Osteoblast (primary cell): ENCODE measurements at regions not wholly inside any gene's neighbourhood (a gene's known extent, or its start where the extent isn't known, plus 50 kb on each side); places are given as distances from the start of the nearest gene placed in this dataset.

ENCODE experiments used
- DNase-seq: peaks from one replicate; pipeline ENCODE4 v3.0.0; 2011; ENCODE audit warnings: low spot score, mixed read lengths; ENCODE audit not compliant: insufficient read length; ENCODE audit errors: missing footprints
- H2AFZ ChIP-seq: 2 replicates; pipeline ENCODE4 v1.6.0; 2011; ENCODE audit warnings: mild to moderate bottlenecking, low read length
- H3K27ac ChIP-seq: 2 replicates; pipeline ENCODE4 v1.5.1; 2011; ENCODE audit warnings: mild to moderate bottlenecking, low read depth, low read length, moderate library complexity
- H3K27me3 ChIP-seq: 2 replicates; pipeline ENCODE4 v1.6.0; 2012; ENCODE audit warnings: mild to moderate bottlenecking, control low read depth, inconsistent platforms, low read length, moderate library complexity; ENCODE audit not compliant: insufficient read depth
- H3K36me3 ChIP-seq: 2 replicates; pipeline ENCODE4 v1.5.1; 2011; ENCODE audit warnings: mild to moderate bottlenecking, low read length, control low read depth, moderate library complexity; ENCODE audit not compliant: insufficient read depth
- H3K4me1 ChIP-seq: 2 replicates; pipeline ENCODE4 v1.5.1; 2011; ENCODE audit warnings: mild to moderate bottlenecking, low read length, control low read depth, moderate library complexity; ENCODE audit not compliant: insufficient read depth
- H3K4me2 ChIP-seq: 2 replicates; pipeline ENCODE4 v1.6.0; 2011; ENCODE audit warnings: mild to moderate bottlenecking, low read length; ENCODE audit not compliant: insufficient read depth
- H3K4me3 ChIP-seq: fragments of 200-600 bp; sonication (generic); 3 replicates; pipeline ENCODE4 v1.5.1; 2012; ENCODE audit warnings: mild to moderate bottlenecking, low read length, inconsistent platforms; ENCODE audit not compliant: insufficient read depth
- H3K79me2 ChIP-seq: 2 replicates; pipeline ENCODE4 v1.6.0; 2012; ENCODE audit warnings: mild to moderate bottlenecking, low read length, control low read depth, inconsistent platforms; ENCODE audit not compliant: insufficient read depth
- H3K9me3 ChIP-seq: 2 replicates; pipeline ENCODE4 v1.5.1; 2011; ENCODE audit warnings: low read depth, low read length, control low read depth
- H4K20me1 ChIP-seq: 2 replicates; pipeline ENCODE4 v1.6.0; 2012; ENCODE audit warnings: mild to moderate bottlenecking, low read length, control low read depth; ENCODE audit not compliant: insufficient read depth
- TF ChIP-seq, protein P1 (sequence below): IDR thresholded peaks from 2 replicates; pipeline ENCODE4 v1.5.1; 2011; ENCODE audit warnings: mild to moderate bottlenecking, low read depth, low read length, moderate library complexity; ENCODE audit errors: extremely low read depth

DNA sequence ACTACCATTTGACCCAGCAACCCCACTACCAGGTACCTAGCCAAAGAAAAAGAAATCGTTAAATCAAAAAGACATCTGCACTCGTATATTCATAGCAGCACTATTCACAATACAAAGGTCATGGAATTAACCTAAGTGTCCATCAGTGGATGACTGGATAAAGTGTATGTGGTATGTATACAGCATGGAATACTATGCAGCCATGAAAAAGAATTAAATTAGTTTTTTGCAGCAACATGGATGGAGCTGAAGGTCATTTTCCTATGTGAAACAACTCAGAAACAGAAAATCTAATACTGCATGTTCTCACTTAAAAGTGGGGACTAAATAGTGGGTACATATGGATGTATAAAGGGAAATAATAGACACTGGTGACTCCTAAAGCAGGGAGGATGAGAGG lies 175.2 kb downstream of the ZIC4 start:
- TF ChIP-seq, protein P1, sequence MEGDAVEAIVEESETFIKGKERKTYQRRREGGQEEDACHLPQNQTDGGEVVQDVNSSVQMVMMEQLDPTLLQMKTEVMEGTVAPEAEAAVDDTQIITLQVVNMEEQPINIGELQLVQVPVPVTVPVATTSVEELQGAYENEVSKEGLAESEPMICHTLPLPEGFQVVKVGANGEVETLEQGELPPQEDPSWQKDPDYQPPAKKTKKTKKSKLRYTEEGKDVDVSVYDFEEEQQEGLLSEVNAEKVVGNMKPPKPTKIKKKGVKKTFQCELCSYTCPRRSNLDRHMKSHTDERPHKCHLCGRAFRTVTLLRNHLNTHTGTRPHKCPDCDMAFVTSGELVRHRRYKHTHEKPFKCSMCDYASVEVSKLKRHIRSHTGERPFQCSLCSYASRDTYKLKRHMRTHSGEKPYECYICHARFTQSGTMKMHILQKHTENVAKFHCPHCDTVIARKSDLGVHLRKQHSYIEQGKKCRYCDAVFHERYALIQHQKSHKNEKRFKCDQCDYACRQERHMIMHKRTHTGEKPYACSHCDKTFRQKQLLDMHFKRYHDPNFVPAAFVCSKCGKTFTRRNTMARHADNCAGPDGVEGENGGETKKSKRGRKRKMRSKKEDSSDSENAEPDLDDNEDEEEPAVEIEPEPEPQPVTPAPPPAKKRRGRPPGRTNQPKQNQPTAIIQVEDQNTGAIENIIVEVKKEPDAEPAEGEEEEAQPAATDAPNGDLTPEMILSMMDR, result no peak
- H3K79me2 ChIP-seq, result no peaks in the 10 kb centered on the region
- no peaks in the 10 kb centered on the region for H3K36me3 ChIP-seq
- no peak overlapping the region for H3K4me3 ChIP-seq
- H2AFZ ChIP-seq, result no peak overlapping the region
- H4K20me1 ChIP-seq, result no peaks in the 10 kb centered on the region
- no peak overlapping the region for H3K27ac ChIP-seq
- no peaks in the 10 kb centered on the region for H3K4me1 ChIP-seq
- no peaks in the 10 kb centered on the region for H3K27me3 ChIP-seq
- no peak overlapping the region for H3K4me2 ChIP-seq
- H3K9me3 ChIP-seq, result no peaks in the 10 kb centered on the region
- no peak for DNase-seq

DNA sequence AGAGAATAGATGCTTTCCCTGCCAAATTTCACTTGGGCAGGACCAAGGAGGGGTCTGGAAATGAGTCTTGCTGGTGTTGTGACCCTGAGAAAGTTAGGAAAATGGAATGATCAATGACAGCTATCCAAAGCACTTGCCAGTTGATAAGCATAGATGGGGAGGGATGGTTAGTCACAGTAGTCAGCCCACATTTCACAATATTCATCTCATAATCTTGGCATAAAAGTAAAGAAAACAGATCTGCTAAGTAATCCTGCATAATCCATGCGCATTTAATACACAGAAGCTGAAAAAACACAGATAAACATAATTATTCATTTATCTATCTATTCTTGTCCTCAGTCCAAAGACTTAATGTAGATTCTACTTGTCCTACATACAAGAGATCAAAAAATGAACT lies 184.1 kb downstream of the ZIC4 start:
- H3K36me3 ChIP-seq, result no peaks in the 10 kb centered on the region
- no peak overlapping the region for H3K4me3 ChIP-seq
- no peaks in the 10 kb centered on the region for H3K79me2 ChIP-seq
- TF ChIP-seq, protein P1, result no peak
- H3K9me3 ChIP-seq, result no peaks in the 10 kb centered on the region
- H3K27me3 ChIP-seq, result no peaks in the 10 kb centered on the region
- H4K20me1 ChIP-seq, result no peaks in the 10 kb centered on the region
- no peak for DNase-seq
- no peaks in the 10 kb centered on the region for H3K4me1 ChIP-seq
- H3K4me2 ChIP-seq, result no peak overlapping the region
- no peak overlapping the region for H2AFZ ChIP-seq
- H3K27ac ChIP-seq, result no peak overlapping the region

DNA sequence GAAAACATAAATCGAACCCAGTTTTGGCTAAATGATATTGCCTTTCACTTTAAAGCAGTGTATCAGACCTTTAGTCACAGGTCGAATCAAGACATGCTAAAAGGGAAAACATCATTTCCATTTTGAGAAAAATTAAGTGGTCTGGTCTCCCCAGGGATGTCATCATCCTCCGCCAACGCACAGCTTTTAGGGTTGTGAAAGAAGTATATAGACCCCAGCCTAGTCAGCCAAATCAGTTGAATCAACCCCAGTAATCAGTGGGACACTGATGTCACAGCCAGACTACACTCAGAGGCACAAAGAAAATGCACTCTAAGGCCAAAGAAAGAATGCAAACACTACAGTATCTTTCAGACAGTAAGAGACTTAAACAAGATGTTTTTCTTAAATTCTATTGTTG lies 187.4 kb downstream of the ZIC4 start:
- H3K4me3 ChIP-seq, result no peak overlapping the region
- DNase-seq, result no peak
- TF ChIP-seq, protein P1, result no peak

DNA sequence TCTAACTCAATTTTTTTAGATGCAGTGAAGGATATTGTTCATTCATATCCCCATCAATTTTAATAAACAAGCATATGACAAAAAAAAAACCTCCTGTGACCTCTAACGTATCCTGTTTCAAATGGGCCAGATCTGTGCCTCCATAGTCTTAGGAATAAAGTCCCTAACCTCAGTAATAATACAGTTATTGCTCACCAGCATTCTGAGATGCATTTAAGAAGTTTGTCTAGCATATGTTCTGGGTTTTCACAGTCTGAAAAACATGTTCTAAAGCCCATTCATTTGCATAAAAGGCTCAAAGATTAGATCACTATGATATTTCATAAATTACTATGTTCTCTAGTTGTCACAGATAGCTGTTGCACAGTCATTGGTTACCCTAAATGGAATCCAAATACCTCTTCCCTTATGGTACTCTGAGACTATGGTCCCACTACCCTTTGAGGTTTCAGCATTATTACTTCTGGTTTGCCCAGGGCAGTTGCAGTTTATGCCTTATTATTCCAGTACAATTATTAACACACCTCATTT lies 190.1 kb downstream of the ZIC4 start:
- Histone ChIP-seq H3K27me3 (no peaks in the 10 kb centered on the region), H3K27ac (no peak overlapping the region), H3K9me3 (no peaks in the 10 kb centered on the region), H3K4me2 (no peak overlapping the region), H3K36me3 (no peaks in the 10 kb centered on the region), H3K4me1 (no peaks in the 10 kb centered on the region), H2AFZ (no peak overlapping the region), H3K79me2 (no peaks in the 10 kb centered on the region), H4K20me1 (no peaks in the 10 kb centered on the region), H3K4me3 (no peak overlapping the region)
- no peak for DNase-seq
- TF ChIP-seq, protein P1, result no peak

More for the DNA sequence above, 187.4 kb downstream of the ZIC4 start:
- H3K4me1 ChIP-seq, result no peaks in the 10 kb centered on the region
- H3K27me3 ChIP-seq, result no peaks in the 10 kb centered on the region
- no peak overlapping the region for H3K27ac ChIP-seq
- no peaks in the 10 kb centered on the region for H3K36me3 ChIP-seq
- no peak overlapping the region for H3K4me2 ChIP-seq
- H3K79me2 ChIP-seq, result no peaks in the 10 kb centered on the region
- H2AFZ ChIP-seq, result peak overlapping the region; percentile 8
- H3K9me3 ChIP-seq, result no peaks in the 10 kb centered on the region
- no peaks in the 10 kb centered on the region for H4K20me1 ChIP-seq
